ENCODE measurements at regions not wholly inside any gene's neighbourhood (a gene's known extent, or its start where the extent isn't known, plus 50 kb on each side); places are given as distances from the start of the nearest gene placed in this dataset.

DNA sequence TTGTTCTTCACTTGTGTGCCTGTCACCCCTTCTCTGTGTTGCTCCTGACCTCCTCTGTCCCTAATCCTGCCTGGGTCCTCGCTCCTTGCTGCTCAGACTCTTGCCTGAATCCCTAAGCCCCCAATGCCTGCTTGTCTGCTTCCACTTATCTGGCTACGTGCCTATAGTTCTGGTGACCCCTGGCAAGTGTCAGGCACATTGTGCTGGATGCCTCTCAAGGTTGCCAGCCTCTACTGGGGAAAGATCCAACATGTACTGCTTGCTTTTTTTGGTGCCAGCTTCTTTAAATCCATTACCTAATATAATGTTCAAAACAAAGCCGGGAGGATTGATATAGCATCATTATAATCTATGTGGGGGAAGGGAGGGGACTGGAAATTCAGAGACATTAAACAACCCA lies 448.0 kb upstream of the CCDC196 start:
- no peak for TF ChIP-seq POLR2AphosphoS5 (IDR thresholded peaks at IDR 0.05)
- TF ChIP-seq CTCF (IDR thresholded peaks at IDR 0.05 in 8 of 11, conservative IDR thresholded peaks at IDR 0.05 in 3 of 11), result no peak
